ENCODE measurements at regions not wholly inside any gene's neighbourhood (a gene's known extent, or its start where the extent isn't known, plus 50 kb on each side); places are given as distances from the start of the nearest gene placed in this dataset.
"Not testable (repeated sequence)": the region's sequence is repeated elsewhere in the genome, so short reads cannot be mapped to it uniquely, and the experiment has no call there.

DNA sequence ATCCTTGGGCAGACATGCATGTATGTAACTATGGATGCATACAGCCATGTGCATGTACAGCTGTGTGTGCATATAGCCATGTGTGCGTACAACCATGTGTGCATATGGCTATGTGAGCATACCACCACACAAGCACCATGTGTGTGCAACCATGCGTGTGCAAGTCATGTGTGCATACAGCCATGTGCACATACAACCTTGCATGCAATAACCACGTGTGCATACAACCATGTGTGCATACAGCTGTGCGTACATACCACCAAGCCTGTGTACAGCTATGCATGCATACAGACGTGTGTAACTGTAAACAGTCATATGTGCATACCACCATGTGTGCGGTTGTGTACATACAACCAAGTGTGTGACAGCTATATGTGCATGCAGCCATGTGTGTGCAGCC, 186.4 kb downstream of the LAT start:
- DNase-seq (ENCODE audit: low read depth in 1 of 2, low spot score in 1 of 2) = not testable (repeated sequence)

DNA sequence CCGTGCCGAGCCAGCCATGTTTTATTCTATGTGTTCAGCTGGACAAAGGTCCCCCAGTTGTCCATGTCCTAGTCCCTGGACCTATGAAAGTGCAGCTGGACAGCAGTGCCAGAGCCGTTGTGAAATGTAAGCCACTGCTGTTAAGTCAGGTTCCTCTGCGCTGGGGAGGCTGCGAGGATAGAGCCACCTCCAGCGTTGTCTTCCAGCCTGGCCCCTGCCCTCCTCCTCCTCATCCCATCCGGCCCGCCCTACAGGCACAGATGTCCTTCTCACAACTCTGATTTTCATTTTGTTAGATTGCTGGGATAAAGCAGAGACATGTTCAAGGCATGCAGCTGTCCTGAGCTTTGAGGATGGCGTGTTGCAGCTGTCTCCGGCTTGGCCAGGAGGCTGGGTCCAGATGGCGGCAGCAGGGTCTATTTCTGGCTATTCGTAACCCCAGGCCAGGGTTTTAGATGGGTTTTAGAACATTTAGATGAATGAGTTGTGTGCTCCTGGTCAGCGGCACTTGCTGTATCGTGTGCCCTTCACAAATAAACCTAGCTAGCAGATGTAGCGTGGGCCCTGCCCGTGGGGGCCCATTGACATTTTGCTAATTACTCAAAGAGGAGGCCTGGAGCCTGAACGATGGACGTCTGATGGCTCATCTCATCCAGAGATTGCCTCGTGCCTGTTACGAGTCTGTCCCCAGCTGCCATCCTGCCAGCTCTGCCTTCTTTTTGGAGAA, 185.7 kb downstream of the LAT start:
- DNase-seq (ENCODE audit: low read depth in 1 of 2, low spot score in 1 of 2) = not testable (repeated sequence)

- DNase-seq (ENCODE audit: low read depth in 1 of 2, low spot score in 1 of 2) = not testable (repeated sequence)
Measured at GRCh38 chr16:29169295-29169994, 184.6 kb downstream of the LAT start.

DNA sequence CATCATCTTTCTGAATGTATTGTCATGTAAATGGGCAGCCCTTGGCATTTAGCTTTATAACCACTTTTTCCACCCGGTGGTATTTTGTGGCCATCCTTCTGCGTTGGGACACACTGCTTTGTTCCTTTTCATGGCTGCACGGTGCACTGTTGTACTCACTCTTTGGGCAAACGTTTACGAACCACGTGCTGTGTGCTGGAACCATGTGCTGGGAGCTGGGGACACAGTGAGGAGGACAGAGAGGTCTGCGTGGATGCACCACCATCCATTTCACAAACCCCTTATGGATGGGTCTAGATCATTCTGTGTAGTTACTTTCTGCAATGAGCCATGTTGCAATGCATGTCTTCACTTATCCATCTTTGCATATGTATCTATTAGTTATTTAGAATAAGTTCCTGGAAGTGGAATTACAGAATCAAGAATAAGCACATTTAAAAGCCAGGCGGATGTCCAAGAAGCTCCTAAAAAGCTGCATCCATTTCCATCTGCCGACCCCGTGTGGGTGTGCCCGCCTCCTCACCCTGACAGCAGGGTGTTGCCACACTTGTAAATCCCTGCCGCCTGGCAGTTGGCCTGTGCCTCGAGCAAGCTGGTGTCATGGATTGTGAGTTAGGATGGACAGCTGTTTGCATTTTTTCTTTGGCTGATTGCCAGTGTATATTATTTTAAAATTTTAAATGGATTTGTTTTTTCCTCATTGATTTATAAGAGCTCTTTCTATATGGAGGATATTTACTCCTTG, 183.8 kb downstream of the LAT start:
- not testable (repeated sequence) for DNase-seq (ENCODE audit: low read depth in 1 of 2, low spot score in 1 of 2)

- DNase-seq (ENCODE audit: low read depth in 1 of 2, low spot score in 1 of 2) = not testable (repeated sequence)
Measured at GRCh38 chr16:29164442-29165089, 179.7 kb downstream of the LAT start.

DNA sequence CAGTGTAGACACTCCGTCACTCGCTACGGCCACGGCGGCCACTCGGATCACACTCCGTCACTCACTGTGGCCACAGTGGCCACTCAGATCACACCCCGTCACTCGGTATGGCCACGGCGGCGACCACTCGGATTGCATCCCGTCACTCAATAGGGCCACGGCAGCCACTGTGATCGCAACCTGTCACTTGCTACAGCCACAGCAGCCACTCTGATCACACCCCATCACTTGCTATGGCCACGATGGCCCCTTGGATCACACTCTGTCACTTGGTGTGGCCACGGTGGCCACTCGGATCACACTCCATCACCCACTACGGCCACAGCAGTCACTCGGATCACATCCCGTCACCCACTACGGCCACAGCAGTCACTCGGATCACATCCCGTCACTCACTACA, 175.3 kb downstream of the LAT start:
- DNase-seq (ENCODE audit: low read depth in 1 of 2, low spot score in 1 of 2) = not testable (repeated sequence)

GRCh38 chr16:29159603-29160002, 174.8 kb downstream of the LAT start:
- not testable (repeated sequence) for DNase-seq (ENCODE audit: low read depth in 1 of 2, low spot score in 1 of 2)

DNA sequence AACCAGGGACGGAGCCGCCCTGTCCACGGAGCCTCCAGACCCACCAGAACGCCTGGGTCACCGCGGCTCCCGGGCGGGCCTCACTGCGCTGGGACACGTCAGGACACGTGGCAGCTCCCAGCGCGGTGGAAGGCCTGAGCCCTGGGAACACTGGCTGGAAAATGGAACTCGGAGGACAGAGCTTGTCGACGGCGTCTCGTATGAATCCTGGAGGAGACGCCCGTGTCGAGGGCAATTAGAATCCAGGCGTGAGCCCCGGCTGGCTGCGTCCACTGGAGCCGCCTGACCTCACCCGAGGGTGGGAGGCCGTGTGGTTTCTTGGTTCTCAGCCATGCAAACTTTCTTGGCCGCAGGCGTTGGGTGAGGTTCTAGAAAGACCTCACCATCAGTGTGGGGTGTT, 173.9 kb downstream of the LAT start:
- DNase-seq (ENCODE audit: low read depth in 1 of 2, low spot score in 1 of 2) = no peak

DNA sequence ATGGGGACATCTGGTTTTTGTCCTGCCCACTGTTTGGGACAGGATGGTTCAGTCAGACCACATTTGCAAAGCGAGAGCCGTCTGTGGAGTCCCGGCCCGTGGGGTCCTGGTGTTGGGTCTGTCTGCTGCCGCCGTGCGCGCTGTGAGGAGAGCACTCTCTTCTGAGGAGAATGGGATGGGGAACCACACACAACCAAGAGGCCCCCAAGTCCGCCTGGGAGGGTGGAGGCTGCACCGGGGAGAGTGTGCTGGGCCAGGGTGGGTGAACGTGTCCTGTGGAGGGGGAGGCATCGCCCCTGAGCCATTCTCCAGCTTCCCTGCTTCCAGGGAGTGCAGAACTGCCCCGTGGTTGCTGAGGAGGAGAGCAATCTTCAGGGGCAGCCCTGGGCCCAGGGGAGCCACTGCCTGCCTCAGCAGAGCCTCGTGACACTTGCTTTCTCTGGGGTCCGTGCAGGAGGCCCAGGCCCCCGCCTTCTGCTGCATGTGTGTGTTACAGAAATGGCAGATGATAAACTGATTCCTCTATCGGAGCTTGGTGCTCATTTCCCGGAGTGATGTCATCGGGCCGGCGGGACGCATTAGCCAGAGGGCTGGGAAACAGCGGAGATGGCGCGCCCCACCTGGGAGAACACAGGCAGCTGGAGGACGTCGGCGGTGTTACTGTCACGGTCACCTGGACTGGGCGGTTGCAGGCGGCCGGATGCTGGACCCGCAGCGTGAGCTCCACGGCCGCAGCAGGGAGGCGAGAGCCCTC, 173.4 kb downstream of the LAT start:
- DNase-seq (ENCODE audit: low read depth in 1 of 2, low spot score in 1 of 2) = not testable (repeated sequence)

DNA sequence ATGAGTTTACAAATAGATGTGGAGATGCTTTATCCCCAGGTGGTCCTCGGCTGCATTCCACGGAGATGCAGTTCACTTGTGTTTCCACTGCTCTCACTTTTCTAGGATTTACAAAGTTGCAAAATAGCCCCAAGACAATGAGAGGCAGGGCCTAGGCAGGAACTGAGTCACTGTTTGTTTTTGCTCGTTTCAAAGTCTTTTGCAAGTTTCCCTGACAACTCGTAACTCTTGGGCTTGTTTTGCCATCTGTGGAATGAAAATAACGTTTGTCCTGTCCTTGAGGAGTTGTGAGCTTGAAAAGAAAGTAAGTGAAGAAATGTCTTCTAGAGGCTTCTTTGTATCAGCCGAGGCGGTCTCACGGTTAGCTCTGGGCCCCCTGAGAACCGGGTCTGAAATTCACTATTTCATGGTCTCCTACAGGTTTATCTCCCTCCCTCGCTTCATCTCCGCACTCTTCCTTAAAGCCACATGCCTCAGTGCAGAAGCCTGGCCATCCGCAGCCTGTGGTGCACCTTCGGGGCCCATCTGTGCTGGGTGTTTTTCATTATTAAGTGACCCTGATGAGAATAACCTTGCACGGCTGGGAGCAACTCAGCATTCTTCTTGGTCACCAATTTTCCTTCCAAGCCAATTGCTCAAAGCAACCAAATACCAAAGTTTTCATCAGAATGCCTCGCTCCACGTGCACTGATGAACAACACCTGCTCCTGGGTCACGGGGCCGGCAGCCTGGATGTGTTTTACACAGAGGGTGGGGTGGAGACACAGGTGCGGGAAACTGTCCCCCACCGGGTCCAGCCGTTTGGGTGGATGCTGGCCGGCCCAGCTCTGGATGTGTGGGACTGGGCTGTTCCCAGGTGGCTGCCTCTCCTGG, 172.4 kb downstream of the LAT start:
- DNase-seq (ENCODE audit: low read depth in 1 of 2, low spot score in 1 of 2) = not testable (repeated sequence)

DNA sequence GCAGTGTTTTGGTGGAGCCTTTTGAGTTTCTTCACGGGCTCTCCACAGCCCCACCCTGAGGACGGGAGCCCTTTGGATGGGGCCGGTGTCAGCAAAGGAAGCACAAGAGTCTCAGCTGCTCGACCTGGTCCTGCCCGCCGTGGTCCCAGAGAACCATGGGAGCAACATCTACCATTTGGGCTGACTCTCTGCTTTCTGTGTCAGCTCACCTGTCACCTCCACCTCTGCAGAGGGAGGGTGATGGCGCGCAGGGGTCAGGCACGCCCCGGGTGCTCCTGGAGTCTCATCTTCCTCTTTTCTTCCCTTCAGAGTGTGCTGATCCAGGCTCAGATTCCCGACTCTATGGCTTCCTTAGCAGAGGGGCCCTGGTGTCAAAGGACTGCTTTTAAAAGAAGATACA, 171.7 kb downstream of the LAT start:
- no peak for DNase-seq (ENCODE audit: low read depth in 1 of 2, low spot score in 1 of 2)

GRCh38 chr16:29155866-29156200, 171.0 kb downstream of the LAT start:
- not testable (repeated sequence) for DNase-seq (ENCODE audit: low read depth in 1 of 2, low spot score in 1 of 2)

- not testable (repeated sequence) for DNase-seq (ENCODE audit: low read depth in 1 of 2, low spot score in 1 of 2)
Measured at GRCh38 chr16:29155131-29155865, 170.4 kb downstream of the LAT start.

DNA sequence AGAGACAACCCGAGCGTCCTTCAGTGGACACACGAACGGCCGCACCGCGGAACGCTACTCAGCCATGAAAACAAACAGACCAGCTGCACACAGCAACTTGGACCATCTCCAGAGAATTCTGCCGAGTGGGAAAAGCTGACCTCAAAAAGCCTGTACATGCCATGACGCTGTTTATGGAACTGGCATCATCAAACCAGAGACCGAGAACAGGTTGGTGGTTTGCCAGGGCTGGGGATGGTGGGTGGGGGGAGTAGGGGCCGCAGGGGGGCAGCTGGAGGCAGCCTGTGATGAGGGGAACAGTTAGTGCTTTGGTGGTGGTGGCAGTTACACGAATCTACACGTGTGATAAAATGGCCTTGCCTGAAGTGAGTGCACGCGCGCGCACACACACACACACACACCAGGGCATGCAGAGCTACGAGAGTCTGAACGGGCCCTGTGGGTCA, 169.8 kb downstream of the LAT start:
- no peak for DNase-seq (ENCODE audit: low read depth in 1 of 2, low spot score in 1 of 2)

- DNase-seq (ENCODE audit: low read depth in 1 of 2, low spot score in 1 of 2) = no peak
Measured at GRCh38 chr16:29154088-29154487, 169.2 kb downstream of the LAT start.

DNA sequence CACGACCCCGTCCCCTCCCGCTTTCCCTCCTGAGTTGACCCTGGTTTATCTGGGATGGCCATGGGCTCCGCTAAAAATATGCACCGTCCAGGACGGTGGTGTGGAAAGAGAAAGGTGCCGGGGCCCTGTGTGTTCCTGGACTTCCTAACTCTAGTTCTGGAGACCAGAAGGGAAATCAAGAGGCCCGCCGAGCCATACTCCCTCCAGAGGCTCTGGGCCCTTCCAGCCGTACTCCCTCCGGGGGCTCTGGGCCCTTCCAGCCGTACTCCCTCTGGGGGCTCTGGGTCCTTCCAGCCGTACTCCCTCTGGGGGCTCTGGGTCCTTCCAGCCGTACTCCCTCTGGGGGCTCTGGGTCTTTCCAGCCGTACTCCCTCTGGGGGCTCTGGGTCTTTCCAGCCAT, 168.5 kb downstream of the LAT start:
- DNase-seq (ENCODE audit: low read depth in 1 of 2, low spot score in 1 of 2) = not testable (repeated sequence)

GRCh38 chr16:29152544-29153031, 167.7 kb downstream of the LAT start:
- DNase-seq (ENCODE audit: low read depth in 1 of 2, low spot score in 1 of 2) = not testable (repeated sequence)

DNA sequence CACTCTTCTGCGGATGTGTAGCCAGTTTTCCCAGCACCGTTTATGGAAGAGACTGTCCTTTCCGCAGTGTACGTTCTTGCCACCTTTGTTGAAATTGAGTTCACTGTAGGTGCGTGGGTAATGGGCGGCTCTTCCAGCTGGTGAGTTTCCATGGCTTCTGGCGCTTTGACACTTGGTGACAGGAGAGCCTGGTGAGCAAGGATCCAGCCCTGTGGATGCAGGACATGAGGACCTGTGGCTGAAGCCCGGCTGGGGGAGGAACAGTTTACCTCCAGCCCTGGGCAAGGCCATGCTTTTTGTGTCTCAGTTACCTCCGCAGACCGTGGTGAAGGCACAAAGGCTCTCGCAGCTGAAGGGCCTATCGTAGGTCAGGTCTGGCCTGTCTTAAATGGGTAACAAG, 166.5 kb downstream of the LAT start:
- DNase-seq (ENCODE audit: low read depth in 1 of 2, low spot score in 1 of 2) = no peak

DNA sequence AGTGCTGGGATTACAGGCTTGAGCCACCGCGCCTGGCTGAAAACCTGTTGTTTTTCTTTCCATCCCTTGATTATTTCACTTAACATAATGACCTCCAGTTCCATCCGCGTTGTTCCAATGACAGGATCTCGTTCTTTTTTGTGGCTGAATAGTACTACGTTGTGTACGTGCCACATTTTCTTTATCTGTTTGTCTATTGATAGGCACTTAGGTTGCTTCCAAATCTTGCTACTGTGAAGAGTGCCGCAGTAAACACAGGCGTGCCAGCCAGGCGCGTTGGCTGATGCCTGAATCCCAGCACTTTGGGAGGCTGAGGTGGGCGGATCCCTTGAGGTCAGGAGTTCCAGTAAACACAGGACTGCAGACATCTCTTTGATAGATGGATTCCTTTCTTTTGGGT, 165.1 kb downstream of the LAT start:
- not testable (repeated sequence) for DNase-seq (ENCODE audit: low read depth in 1 of 2, low spot score in 1 of 2)
